ENCODE measurements at regions not wholly inside any gene's neighbourhood (a gene's known extent, or its start where the extent isn't known, plus 50 kb on each side); places are given as distances from the start of the nearest gene placed in this dataset.

DNA sequence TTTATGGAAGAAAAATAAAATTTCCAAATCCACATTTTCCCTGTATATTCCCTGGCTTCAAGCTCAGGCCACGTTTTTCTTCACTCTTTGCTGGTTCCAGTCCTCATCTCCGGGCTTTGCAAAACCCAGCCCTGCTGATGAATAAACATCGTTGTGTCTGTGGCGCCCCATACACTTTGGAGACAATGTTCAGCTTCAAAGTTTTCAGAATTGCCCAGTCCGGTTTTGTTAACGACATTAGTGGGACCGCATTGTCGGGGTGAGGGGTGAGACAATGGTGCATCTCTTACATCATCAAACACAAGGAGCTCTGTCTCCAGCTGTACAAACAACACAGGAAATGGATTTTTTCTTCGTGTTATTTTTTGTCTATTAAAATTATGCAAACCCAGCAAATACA is 53.4 kb upstream of the HTATIP2 start:
- TF ChIP-seq CTCF (conservative IDR thresholded peaks at IDR 0.05; ENCODE audit: low read length) (no peak), EZH2phosphoT487 (IDR thresholded peaks at IDR 0.05; ENCODE audit: borderline replicate concordance, low read depth, low read length) (no peak)

All from OCI-LY7 (cell line).